H1 (cell line): ENCODE measurements at regions not wholly inside any gene's neighbourhood (a gene's known extent, or its start where the extent isn't known, plus 50 kb on each side); places are given as distances from the start of the nearest gene placed in this dataset.

Experiments
- POLR2AphosphoS5 ChIP-seq: IDR thresholded peaks from 2 replicates; pipeline ENCODE4 v1.6.1; 2011; ENCODE audit warnings: low read depth, low read length
- RFX5 ChIP-seq: IDR thresholded peaks from 2 replicates; pipeline ENCODE4 v1.6.1; 2011; ENCODE audit warnings: low read depth, low read length, improper control_type of control experiment, borderline replicate concordance
- SP1 ChIP-seq: IDR thresholded peaks from 2 replicates; pipeline ENCODE4 v1.6.1; 2011; ENCODE audit warnings: low read depth, low read length
- TEAD4 ChIP-seq: IDR thresholded peaks from 2 replicates; pipeline ENCODE4 v1.6.1; 2012; ENCODE audit warnings: low read depth, low read length, inconsistent platforms, mixed read lengths
- TF ChIP-seq, protein P1 (sequence below): IDR thresholded peaks from 2 replicates; pipeline ENCODE4 v1.6.1; 2011; ENCODE audit warnings: low read length, improper control_type of control experiment
- TF ChIP-seq, protein P2 (sequence below): IDR thresholded peaks from 2 replicates; pipeline ENCODE4 v1.6.1; 2012; ENCODE audit warnings: inconsistent platforms

DNA sequence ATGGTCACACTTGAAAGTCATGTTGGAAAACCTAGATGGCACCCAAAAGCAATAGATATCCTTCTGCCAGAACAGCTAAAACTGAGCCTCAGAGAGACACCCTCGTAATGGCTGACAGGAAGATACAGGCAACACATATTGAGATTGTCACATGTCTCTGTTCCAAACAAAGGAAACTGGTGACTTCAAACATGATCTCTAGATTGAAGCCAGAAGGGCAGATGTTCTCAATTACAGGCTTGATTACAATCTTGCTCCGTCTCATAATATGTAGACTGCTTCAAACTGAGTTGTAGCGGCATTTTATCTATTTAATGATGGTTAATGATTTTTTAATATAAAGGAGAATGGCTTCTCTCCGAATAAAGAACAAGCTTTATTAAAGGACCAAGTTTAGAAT, 774.3 kb downstream of the KCTD16 start (continued):
- TF ChIP-seq, protein P1, sequence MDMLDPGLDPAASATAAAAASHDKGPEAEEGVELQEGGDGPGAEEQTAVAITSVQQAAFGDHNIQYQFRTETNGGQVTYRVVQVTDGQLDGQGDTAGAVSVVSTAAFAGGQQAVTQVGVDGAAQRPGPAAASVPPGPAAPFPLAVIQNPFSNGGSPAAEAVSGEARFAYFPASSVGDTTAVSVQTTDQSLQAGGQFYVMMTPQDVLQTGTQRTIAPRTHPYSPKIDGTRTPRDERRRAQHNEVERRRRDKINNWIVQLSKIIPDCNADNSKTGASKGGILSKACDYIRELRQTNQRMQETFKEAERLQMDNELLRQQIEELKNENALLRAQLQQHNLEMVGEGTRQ: no peak
- TF ChIP-seq SP1: no peak
- no peak for TF ChIP-seq RFX5
- TF ChIP-seq, protein P2, sequence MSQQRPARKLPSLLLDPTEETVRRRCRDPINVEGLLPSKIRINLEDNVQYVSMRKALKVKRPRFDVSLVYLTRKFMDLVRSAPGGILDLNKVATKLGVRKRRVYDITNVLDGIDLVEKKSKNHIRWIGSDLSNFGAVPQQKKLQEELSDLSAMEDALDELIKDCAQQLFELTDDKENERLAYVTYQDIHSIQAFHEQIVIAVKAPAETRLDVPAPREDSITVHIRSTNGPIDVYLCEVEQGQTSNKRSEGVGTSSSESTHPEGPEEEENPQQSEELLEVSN: no peak
- no peak for TF ChIP-seq TEAD4
- no peak for TF ChIP-seq POLR2AphosphoS5
- TF ChIP-seq, all 59 proteins: peak for 0
